ENCODE measurements at regions not wholly inside any gene's neighbourhood (a gene's known extent, or its start where the extent isn't known, plus 50 kb on each side); places are given as distances from the start of the nearest gene placed in this dataset.

GRCh38 chr7:156475666-156476065, 164.9 kb upstream of the RNF32 start:
- H3K27ac ChIP-seq: no peak overlapping the region
- 34% methylated on average over 5 of the region's 5 CpGs for WGBS (ENCODE audit: missing lambda C conversion rate)
- TF ChIP-seq NR3C1 (IDR thresholded peaks at IDR 0.05) (no peak), JUN (IDR thresholded peaks at IDR 0.05) (no peak), RAD21 (conservative IDR thresholded peaks at IDR 0.05 in 1 of 2, IDR thresholded peaks at IDR 0.05 in 1 of 2) (no peak), MAX (IDR thresholded peaks at IDR 0.05) (peak; percentile 52; the same call in 1 of the 2 replicates), FOXS1 (CRISPR knock-in tag; IDR thresholded peaks at IDR 0.05) (no peak)
- DNase-seq (ENCODE audit: low read depth in 1 of 2, low spot score in 1 of 2) (peak; percentile 37 to 39), ATAC-seq (peak; percentile 39 to 41; a peak in 3 of 6 replicates), FAIRE-seq (no peak)
- peaks cover 20% of the 10 kb centered on the region for H3K4me1 ChIP-seq
- H3K9me3 ChIP-seq: no peaks in the 10 kb centered on the region
- ChIA-PET POLR2A (no interaction called here), CTCF (interaction anchor here (5.3 to 9.1 kb wide), 2 partner anchors 661 to 670 kb away, joined by 55 to 67 read pairs; partner anchors contain the start of gene SHH)
- no peak overlapping the region; the same call in 2 of the 3 replicates for H3K4me2 ChIP-seq
- H3K4me3 ChIP-seq: no peak overlapping the region

GRCh38 chr7:156475179-156475578, 165.4 kb upstream of the RNF32 start:
- ChIA-PET POLR2A (no interaction called here), CTCF (interaction anchor here (1.0 to 9.1 kb wide), 8 partner anchors 12 to 676 kb away, joined by 3 to 67 read pairs (median 4); partner anchors contain the start of gene SHH)
- TF ChIP-seq CTCF (IDR thresholded peaks at IDR 0.05) (no peak), SREBF2 (IDR thresholded peaks at IDR 0.05) (no peak), ZSCAN20 (CRISPR knock-in tag; IDR thresholded peaks at IDR 0.05) (no peak), TFCP2L1 (CRISPR knock-in tag; IDR thresholded peaks at IDR 0.05) (no peak), KDM1A (IDR thresholded peaks at IDR 0.05; ENCODE audit: low read depth) (no peak), FOSL2 (IDR thresholded peaks at IDR 0.05) (no peak), FOSL2 (CRISPR knock-in tag; IDR thresholded peaks at IDR 0.05) (no peak), KDM5A (IDR thresholded peaks at IDR 0.05) (no peak), CHD4 (IDR thresholded peaks at IDR 0.05; ENCODE audit: borderline replicate concordance) (no peak)
- Histone ChIP-seq H3K4me2 (no peak overlapping the region; the same call in 2 of the 3 replicates), H3K9me3 (no peaks in the 10 kb centered on the region), H3K27ac (no peak overlapping the region), H3K4me1 (peaks cover 20% of the 10 kb centered on the region), H3K4me3 (no peak overlapping the region)
- DNase-seq (ENCODE audit: low read depth in 1 of 2, low spot score in 1 of 2): no peak
- 66% methylated on average over 4 of the region's 6 CpGs for WGBS (ENCODE audit: missing lambda C conversion rate)
- ATAC-seq: no peak
- no peak for FAIRE-seq

GRCh38 chr7:156474241-156474743, 166.3 kb upstream of the RNF32 start:
- peak; percentile 25 to 27 for DNase-seq (ENCODE audit: low read depth in 1 of 2, low spot score in 1 of 2)
- H3K4me2 ChIP-seq: peak overlapping the region; percentile 8; the same call in 1 of the 3 replicates
- H3K27ac ChIP-seq: no peak overlapping the region
- FAIRE-seq: no peak
- POLR2A ChIA-PET: no interaction called here
- H3K4me3 ChIP-seq: no peak overlapping the region
- 35% methylated on average over 7 of the region's 7 CpGs for WGBS (ENCODE audit: missing lambda C conversion rate)
- CTCF ChIA-PET: interaction anchor here (0.5 to 9.1 kb wide), 14 partner anchors 8 to 676 kb away, joined by 3 to 67 read pairs (median 4); partner anchors contain the start of gene SHH
- no peaks in the 10 kb centered on the region for H3K9me3 ChIP-seq
- peaks cover 20% of the 10 kb centered on the region for H3K4me1 ChIP-seq
- ATAC-seq: peak in 1 of 2 experiments; percentile 65; a peak in 3 of 6 replicates
- TF ChIP-seq ATOH8 (CRISPR knock-in tag; IDR thresholded peaks at IDR 0.05; ENCODE audit: low read depth) (no peak), FOSL2 (IDR thresholded peaks at IDR 0.05) (no peak), FOSL2 (CRISPR knock-in tag; IDR thresholded peaks at IDR 0.05) (peak; percentile 41), CBX2 (IDR thresholded peaks at IDR 0.05; ENCODE audit: borderline replicate concordance, low read depth) (no peak)
